ENCODE measurements at regions not wholly inside any gene's neighbourhood (a gene's known extent, or its start where the extent isn't known, plus 50 kb on each side); places are given as distances from the start of the nearest gene placed in this dataset.

- intact Hi-C loops (cut with DNase I; ENCODE audit: low total_unique reads): no loop called here
- Histone ChIP-seq H3K27me3 (peaks cover 0 to 3% (median 0%) of the 10 kb centered on the region in 3 donors), H3K4me3 (no peak overlapping the region), H3K4me1 (peaks cover 13 to 19% (median 17%) of the 10 kb centered on the region in 4 donors), H3K9me3 (no peaks in the 10 kb centered on the region), H3K27ac (peak overlapping the region in 4 of 5 donors; percentile 8 to 69 (median 38)), H3K36me3 (no peaks in the 10 kb centered on the region)
- TF ChIP-seq POLR2A (IDR thresholded peaks at IDR 0.05): no peak
- TF ChIP-seq EP300 (IDR thresholded peaks at IDR 0.05): no peak
- no peak for TF ChIP-seq POLR2AphosphoS5 (IDR thresholded peaks at IDR 0.05)
- TF ChIP-seq CTCF (IDR thresholded peaks at IDR 0.05): no peak
- WGBS, 5 donors: 44 to 58% (median 52%) methylated on average over 3 of the region's 3 CpGs
- DNase-seq: no peak
Observed at GRCh38 chr6:43900560-43900915, 130.5 kb downstream of the VEGFA start.

GRCh38 chr6:43899830-43900229 is 129.8 kb downstream of the VEGFA start:
- intact Hi-C loops (cut with DNase I; ENCODE audit: low total_unique reads): no loop called here
- peaks cover 13 to 19% (median 17%) of the 10 kb centered on the region in 4 donors for H3K4me1 ChIP-seq
- 86 to 99% (median 94%) methylated on average over 4 of the region's 4 CpGs for WGBS, 5 donors
- DNase-seq: no peak
- TF ChIP-seq CTCF (IDR thresholded peaks at IDR 0.05) (no peak), EP300 (IDR thresholded peaks at IDR 0.05) (no peak), POLR2AphosphoS5 (IDR thresholded peaks at IDR 0.05) (no peak), POLR2A (IDR thresholded peaks at IDR 0.05) (no peak)
- no peaks in the 10 kb centered on the region for H3K9me3 ChIP-seq
- no peak overlapping the region for H3K27ac ChIP-seq
- no peaks in the 10 kb centered on the region for H3K36me3 ChIP-seq
- no peaks in the 10 kb centered on the region for H3K27me3 ChIP-seq
- no peak overlapping the region for H3K4me3 ChIP-seq

- H3K27me3 ChIP-seq: no peaks in the 10 kb centered on the region
- no peaks in the 10 kb centered on the region for H3K36me3 ChIP-seq
- H3K9me3 ChIP-seq: no peaks in the 10 kb centered on the region
- WGBS, 5 donors: 94 to 98% (median 96%) methylated on average over 4 of the region's 4 CpGs
- peaks cover 13 to 19% (median 17%) of the 10 kb centered on the region in 4 donors for H3K4me1 ChIP-seq
- H3K4me3 ChIP-seq: no peak overlapping the region
- intact Hi-C loops (cut with DNase I; ENCODE audit: low total_unique reads): no loop called here
- H3K27ac ChIP-seq: no peak overlapping the region
- TF ChIP-seq CTCF (IDR thresholded peaks at IDR 0.05) (no peak), POLR2A (IDR thresholded peaks at IDR 0.05) (no peak), EP300 (IDR thresholded peaks at IDR 0.05) (no peak), POLR2AphosphoS5 (IDR thresholded peaks at IDR 0.05) (no peak)
- no peak for DNase-seq
Observed at GRCh38 chr6:43898358-43899131, 128.5 kb downstream of the VEGFA start.

- Histone ChIP-seq H3K36me3 (no peaks in the 10 kb centered on the region), H3K4me1 (peaks cover 13 to 19% (median 17%) of the 10 kb centered on the region in 4 donors), H3K4me3 (no peak overlapping the region), H3K27me3 (no peaks in the 10 kb centered on the region), H3K27ac (no peak overlapping the region), H3K9me3 (no peaks in the 10 kb centered on the region)
- no peak for DNase-seq
- WGBS, 5 donors: 72 to 100% (median 92%) methylated on average over 1 to 2 of the region's 2 CpGs
- intact Hi-C loops (cut with DNase I; ENCODE audit: low total_unique reads): no loop called here
- TF ChIP-seq CTCF (IDR thresholded peaks at IDR 0.05) (no peak), POLR2AphosphoS5 (IDR thresholded peaks at IDR 0.05) (no peak), EP300 (IDR thresholded peaks at IDR 0.05) (no peak), POLR2A (IDR thresholded peaks at IDR 0.05) (no peak)
Observed at GRCh38 chr6:43897571-43898302, 127.7 kb downstream of the VEGFA start.
